ENCODE measurements at regions not wholly inside any gene's neighbourhood (a gene's known extent, or its start where the extent isn't known, plus 50 kb on each side); places are given as distances from the start of the nearest gene placed in this dataset.

- DNase-seq (ENCODE audit: low read depth in 2 of 2): no peak
Measured at GRCh38 chr11:103623933-103624332, 412.5 kb upstream of the DDI1 start.

GRCh38 chr11:103624708-103625623, 411.5 kb upstream of the DDI1 start:
- peak; percentile 86 to 90 for DNase-seq (ENCODE audit: low read depth in 2 of 2)

- DNase-seq (ENCODE audit: low read depth in 2 of 2): no peak
Measured at GRCh38 chr11:103625624-103625965, 410.8 kb upstream of the DDI1 start.

GRCh38 chr11:103628121-103628520, 408.3 kb upstream of the DDI1 start:
- DNase-seq (ENCODE audit: low read depth in 2 of 2): no peak

GRCh38 chr11:103631841-103632240, 404.6 kb upstream of the DDI1 start:
- no peak for DNase-seq (ENCODE audit: low read depth in 2 of 2)

GRCh38 chr11:103633068-103633788, 403.2 kb upstream of the DDI1 start:
- DNase-seq (ENCODE audit: low read depth in 2 of 2): peak; percentile 86 to 87

GRCh38 chr11:103633819-103634590, 402.4 kb upstream of the DDI1 start:
- DNase-seq (ENCODE audit: low read depth in 2 of 2): no peak

GRCh38 chr11:103636232-103636631, 400.2 kb upstream of the DDI1 start:
- DNase-seq (ENCODE audit: low read depth in 2 of 2): no peak

GRCh38 chr11:103637295-103637694, 399.1 kb upstream of the DDI1 start:
- no peak for DNase-seq (ENCODE audit: low read depth in 2 of 2)

GRCh38 chr11:103637831-103638230, 398.6 kb upstream of the DDI1 start:
- DNase-seq (ENCODE audit: low read depth in 2 of 2): no peak

GRCh38 chr11:103644676-103645075, 391.8 kb upstream of the DDI1 start:
- DNase-seq (ENCODE audit: low read depth in 2 of 2): no peak

GRCh38 chr11:103648054-103648453, 388.4 kb upstream of the DDI1 start:
- no peak for DNase-seq (ENCODE audit: low read depth in 2 of 2)

GRCh38 chr11:103648670-103649400, 387.6 kb upstream of the DDI1 start:
- DNase-seq (ENCODE audit: low read depth in 2 of 2): no peak

GRCh38 chr11:103649401-103649895, 387.0 kb upstream of the DDI1 start:
- DNase-seq (ENCODE audit: low read depth in 2 of 2): no peak

- no peak for DNase-seq (ENCODE audit: low read depth in 2 of 2)
Measured at GRCh38 chr11:103650330-103650729, 386.1 kb upstream of the DDI1 start.

GRCh38 chr11:103651341-103651998, 385.0 kb upstream of the DDI1 start:
- DNase-seq (ENCODE audit: low read depth in 2 of 2): no peak

GRCh38 chr11:103652013-103652412, 384.4 kb upstream of the DDI1 start:
- DNase-seq (ENCODE audit: low read depth in 2 of 2): peak in 1 of 2 experiments; percentile 29

GRCh38 chr11:103656382-103656781, 380.1 kb upstream of the DDI1 start:
- no peak for DNase-seq (ENCODE audit: low read depth in 2 of 2)

- no peak for DNase-seq (ENCODE audit: low read depth in 2 of 2)
Measured at GRCh38 chr11:103659206-103659618, 377.2 kb upstream of the DDI1 start.

GRCh38 chr11:103659743-103660142, 376.7 kb upstream of the DDI1 start:
- no peak for DNase-seq (ENCODE audit: low read depth in 2 of 2)

GRCh38 chr11:103661185-103661584, 375.3 kb upstream of the DDI1 start:
- no peak for DNase-seq (ENCODE audit: low read depth in 2 of 2)

All from fibroblast of skin of left biceps (primary cell).